ENCODE measurements at regions not wholly inside any gene's neighbourhood (a gene's known extent, or its start where the extent isn't known, plus 50 kb on each side); places are given as distances from the start of the nearest gene placed in this dataset.

DNA sequence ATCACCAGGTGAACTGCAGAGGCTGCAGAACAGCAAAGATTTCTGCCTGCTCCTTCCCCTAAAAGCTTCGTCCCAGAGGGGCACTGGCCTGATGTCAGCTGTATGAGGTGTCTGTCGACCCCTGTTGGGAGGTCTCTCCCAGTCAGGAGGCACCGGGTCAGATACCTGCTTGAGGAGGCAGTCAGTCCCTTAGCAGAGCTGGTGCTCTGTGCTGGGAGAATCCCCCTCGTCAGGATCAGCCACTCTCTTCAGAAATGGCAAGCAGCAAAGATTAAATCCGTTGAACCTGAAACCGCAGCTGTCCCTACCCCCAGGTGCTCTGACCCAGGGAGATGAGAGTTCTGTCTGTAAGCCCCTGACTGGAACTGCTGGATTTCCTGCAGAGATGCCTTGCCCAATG is 1166.3 kb upstream of the ADGRL3 start:
- Histone ChIP-seq H3K27me3 (ENCODE audit: control insufficient read depth in 2 of 2, insufficient read depth in 2 of 2, low read length in 2 of 2) (no peaks in the 10 kb centered on the region), H3K4me1 (ENCODE audit: control insufficient read depth, extremely low read depth, insufficient read depth, low read length) (no peaks in the 10 kb centered on the region), H3K9me1 (replicated peaks; ENCODE audit: control insufficient read depth, extremely low read depth, insufficient read depth, low read length) (no peaks in the 10 kb centered on the region), H3K9ac (replicated peaks; ENCODE audit: extremely low read depth, insufficient read depth, low read length) (no peak overlapping the region), H3K4me2 (ENCODE audit: insufficient read depth, low read length) (no peak overlapping the region), H3K9me3 (replicated peaks; ENCODE audit: control insufficient read depth, insufficient read depth, low read length) (peaks cover 2% of the 10 kb centered on the region), H2AFZ (ENCODE audit: low read depth, low read length) (no peak overlapping the region), H3K27ac (ENCODE audit: insufficient read depth, low read depth, low read length) (no peak overlapping the region), H4K20me1 (replicated peaks; ENCODE audit: control insufficient read depth, extremely low read depth, insufficient read depth, low read length) (no peaks in the 10 kb centered on the region), H3K4me3 (replicated peaks in 1 of 3; ENCODE audit: insufficient read depth in 1 of 3, low read depth in 1 of 3, low read length in 3 of 3) (no peak overlapping the region), H3K79me2 (ENCODE audit: control insufficient read depth, insufficient read depth, low read length) (no peaks in the 10 kb centered on the region), H3K36me3 (ENCODE audit: control insufficient read depth in 2 of 2, extremely low read depth in 1 of 2, insufficient read depth in 2 of 2, low read length in 2 of 2) (no peaks in the 10 kb centered on the region)
- no TSS peak for BruUV-seq (replicated peaks)
- intact Hi-C loops (cut with micrococcal nuclease) (no loop called here), dilution Hi-C loops (cut with MboI; ENCODE audit: extremely low pct_ligation_motif_present, low sequenced_read_pairs) (no loop called here)
- POLR2A ChIA-PET: no interaction called here
- CTCF ChIA-PET: no interaction called here
- DNase-seq (ENCODE audit: low read depth, low spot score) (no peak), FAIRE-seq (no peak)
- TF ChIP-seq FOS (IDR thresholded peaks at IDR 0.05; ENCODE audit: borderline replicate concordance, insufficient read depth, low read length): no peak
- TF ChIP-seq JUN (IDR thresholded peaks at IDR 0.05; ENCODE audit: borderline replicate concordance, insufficient read depth, insufficient read length, low read depth): no peak
- TF ChIP-seq MYC (IDR thresholded peaks at IDR 0.05; ENCODE audit: low read depth, low read length): no peak
- no peak for TF ChIP-seq EZH2 (IDR thresholded peaks at IDR 0.05; ENCODE audit: borderline replicate concordance, low read depth, low read length, severe bottlenecking)
- TF ChIP-seq CTCF (IDR thresholded peaks at IDR 0.05; ENCODE audit: extremely low read depth in 1 of 2, insufficient read depth in 1 of 2, low read depth in 1 of 2, low read length in 2 of 2): no peak
- no peak for TF ChIP-seq GATA2 (IDR thresholded peaks at IDR 0.05; ENCODE audit: insufficient read depth, insufficient read length, low read depth, low read length)

DNA sequence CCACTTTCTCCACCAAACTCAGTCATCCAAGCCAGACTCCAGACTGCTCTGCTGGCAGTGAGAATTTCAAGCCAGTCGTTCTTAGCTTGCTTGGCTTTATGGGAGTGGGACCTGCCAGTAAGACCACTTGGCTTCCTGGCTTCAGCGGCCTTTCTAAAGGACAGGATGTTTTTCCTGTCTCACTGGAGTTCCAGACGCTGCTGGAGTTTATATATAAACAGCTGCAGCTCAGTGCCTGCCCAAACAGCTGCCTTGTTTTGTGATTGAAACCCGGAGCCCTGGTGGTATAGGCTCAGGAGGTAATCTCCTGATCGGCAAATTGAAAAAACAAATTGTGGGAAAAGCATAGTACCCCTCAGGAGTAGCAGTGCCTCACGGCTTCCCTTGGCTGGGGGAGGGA is 1165.8 kb upstream of the ADGRL3 start:
- H3K36me3 ChIP-seq (ENCODE audit: control insufficient read depth in 2 of 2, extremely low read depth in 1 of 2, insufficient read depth in 2 of 2, low read length in 2 of 2): no peaks in the 10 kb centered on the region
- H3K27me3 ChIP-seq (ENCODE audit: control insufficient read depth in 2 of 2, insufficient read depth in 2 of 2, low read length in 2 of 2): no peaks in the 10 kb centered on the region
- no peak overlapping the region for H3K9ac ChIP-seq (replicated peaks; ENCODE audit: extremely low read depth, insufficient read depth, low read length)
- DNase-seq (ENCODE audit: low read depth, low spot score) (no peak), FAIRE-seq (no peak)
- dilution Hi-C loops (cut with MboI; ENCODE audit: extremely low pct_ligation_motif_present, low sequenced_read_pairs) (no loop called here), intact Hi-C loops (cut with micrococcal nuclease) (no loop called here)
- H4K20me1 ChIP-seq (replicated peaks; ENCODE audit: control insufficient read depth, extremely low read depth, insufficient read depth, low read length): no peaks in the 10 kb centered on the region
- ChIA-PET POLR2A (no interaction called here), CTCF (no interaction called here)
- H3K79me2 ChIP-seq (ENCODE audit: control insufficient read depth, insufficient read depth, low read length): no peaks in the 10 kb centered on the region
- no peak overlapping the region for H3K4me3 ChIP-seq (replicated peaks in 1 of 3; ENCODE audit: insufficient read depth in 1 of 3, low read depth in 1 of 3, low read length in 3 of 3)
- TF ChIP-seq, protein P1, sequence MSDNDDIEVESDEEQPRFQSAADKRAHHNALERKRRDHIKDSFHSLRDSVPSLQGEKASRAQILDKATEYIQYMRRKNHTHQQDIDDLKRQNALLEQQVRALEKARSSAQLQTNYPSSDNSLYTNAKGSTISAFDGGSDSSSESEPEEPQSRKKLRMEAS (IDR thresholded peaks at IDR 0.05; ENCODE audit: insufficient read depth, insufficient read length): no peak
- TF ChIP-seq CTCF (IDR thresholded peaks at IDR 0.05; ENCODE audit: extremely low read depth in 1 of 2, insufficient read depth in 1 of 2, low read depth in 1 of 2, low read length in 2 of 2) (no peak), EZH2 (IDR thresholded peaks at IDR 0.05; ENCODE audit: borderline replicate concordance, low read depth, low read length, severe bottlenecking) (no peak), MYC (IDR thresholded peaks at IDR 0.05; ENCODE audit: low read depth, low read length) (no peak), POLR2A (IDR thresholded peaks at IDR 0.05; ENCODE audit: low read depth, low read length) (no peak), POLR2AphosphoS5 (IDR thresholded peaks at IDR 0.05; ENCODE audit: insufficient read depth, low read depth, low read length) (no peak), FOS (IDR thresholded peaks at IDR 0.05; ENCODE audit: borderline replicate concordance, insufficient read depth, low read length) (no peak), JUN (IDR thresholded peaks at IDR 0.05; ENCODE audit: borderline replicate concordance, insufficient read depth, insufficient read length, low read depth) (no peak), GATA2 (IDR thresholded peaks at IDR 0.05; ENCODE audit: insufficient read depth, insufficient read length, low read depth, low read length) (no peak)
- BruUV-seq (replicated peaks): no TSS peak
- H2AFZ ChIP-seq (ENCODE audit: low read depth, low read length): no peak overlapping the region
- H3K27ac ChIP-seq (ENCODE audit: insufficient read depth, low read depth, low read length): no peak overlapping the region
- no peaks in the 10 kb centered on the region for H3K9me1 ChIP-seq (replicated peaks; ENCODE audit: control insufficient read depth, extremely low read depth, insufficient read depth, low read length)
- peaks cover 2% of the 10 kb centered on the region for H3K9me3 ChIP-seq (replicated peaks; ENCODE audit: control insufficient read depth, insufficient read depth, low read length)
- no peaks in the 10 kb centered on the region for H3K4me1 ChIP-seq (ENCODE audit: control insufficient read depth, extremely low read depth, insufficient read depth, low read length)
- no peak overlapping the region for H3K4me2 ChIP-seq (ENCODE audit: insufficient read depth, low read length)
